NCI-H1417 (cell line): ENCODE measurements at regions not wholly inside any gene's neighbourhood (a gene's known extent, or its start where the extent isn't known, plus 50 kb on each side); places are given as distances from the start of the nearest gene placed in this dataset.
"Not testable (repeated sequence)": the region's sequence is repeated elsewhere in the genome, so short reads cannot be mapped to it uniquely, and the experiment has no call there.

Experiments
- DNase-seq, 3 experiments: peaks; one replicate each; lab custom pipeline; 2025; lab: John Stamatoyannopoulos, UW

DNA sequence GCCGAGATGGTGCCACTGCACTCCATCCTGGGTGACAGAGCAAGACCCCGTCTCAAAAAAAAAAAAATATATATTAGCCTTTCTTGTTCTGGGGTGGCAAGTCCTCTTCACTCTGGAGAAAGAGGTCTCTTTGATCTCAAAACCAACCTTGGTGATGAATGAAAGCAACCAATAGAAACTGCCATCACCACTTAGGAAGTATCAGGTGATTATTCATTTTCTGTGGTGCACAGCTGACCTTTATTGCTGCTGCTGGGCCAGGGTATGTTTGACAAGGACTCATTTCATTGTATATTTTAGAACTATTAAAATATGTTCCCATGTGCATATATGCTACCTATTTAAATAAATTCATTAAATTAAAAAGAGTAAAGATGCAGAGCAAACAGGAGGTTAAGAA lies 76.0 kb upstream of the KIT start:
- peak in 2 of 3 experiments; percentile 72 to 75 for DNase-seq

DNA sequence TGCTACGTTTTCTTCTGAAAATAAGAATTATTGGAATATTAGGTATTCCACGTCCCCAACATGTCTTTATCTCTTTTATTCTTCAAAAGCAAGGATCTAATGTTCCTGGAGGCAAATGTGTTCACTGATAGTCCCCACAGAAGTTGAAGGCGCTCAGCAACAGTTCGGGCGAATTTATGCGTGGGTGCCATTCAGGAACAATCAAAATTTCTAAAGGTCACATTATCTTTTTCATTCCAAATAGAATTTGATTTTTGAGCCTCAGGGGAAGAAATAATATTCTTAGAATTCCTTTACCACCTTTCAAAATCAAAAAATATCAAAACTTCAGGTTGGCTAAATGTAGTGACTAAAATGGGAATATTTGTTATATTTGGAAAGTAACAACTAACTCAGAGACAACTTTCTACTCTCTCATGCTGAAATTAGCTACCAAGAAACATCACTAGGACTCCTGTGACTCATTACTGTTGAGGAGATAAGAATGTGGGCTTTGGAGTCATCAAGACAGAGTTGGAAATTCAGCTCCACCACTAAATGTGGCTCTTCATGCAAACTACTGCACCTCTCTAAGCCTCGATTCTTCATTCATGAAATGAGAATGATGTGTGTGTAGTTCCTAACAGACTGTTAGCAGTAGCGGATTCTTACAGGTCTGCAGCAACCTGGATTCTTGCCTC lies 72.3 kb upstream of the KIT start:
- no peak for DNase-seq

DNA sequence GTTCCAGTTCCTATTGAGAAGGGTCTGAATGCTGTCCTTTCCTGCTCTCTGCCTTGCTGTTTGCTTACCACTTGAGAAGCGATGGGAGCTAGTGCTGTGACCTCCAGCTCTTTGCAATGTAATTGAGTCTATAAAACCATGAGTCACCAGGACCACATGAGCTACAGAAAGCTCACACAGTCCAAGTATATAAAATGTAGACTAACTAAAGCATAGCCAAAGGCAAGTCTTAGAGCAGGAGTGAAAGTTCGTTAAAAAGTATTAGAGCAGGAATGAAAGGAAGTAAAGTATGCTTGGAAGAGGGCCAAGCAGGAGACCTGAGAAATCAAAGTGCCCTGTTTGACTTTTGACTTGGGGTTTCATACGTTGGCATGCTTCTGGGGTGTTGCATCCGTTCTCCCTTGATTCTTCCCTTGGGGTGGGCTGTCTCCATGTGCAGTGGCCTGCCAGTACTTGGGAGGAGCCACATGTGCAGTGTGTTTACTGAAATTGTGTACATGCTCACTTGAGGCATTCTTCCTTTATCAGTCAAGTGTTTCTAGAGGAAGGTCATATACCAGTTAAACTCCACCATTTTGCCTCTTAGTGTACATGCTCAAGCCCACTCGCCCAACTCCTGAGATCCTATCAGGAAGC lies 71.3 kb upstream of the KIT start:
- peak in 2 of 3 experiments; percentile 28 to 48 for DNase-seq

DNA sequence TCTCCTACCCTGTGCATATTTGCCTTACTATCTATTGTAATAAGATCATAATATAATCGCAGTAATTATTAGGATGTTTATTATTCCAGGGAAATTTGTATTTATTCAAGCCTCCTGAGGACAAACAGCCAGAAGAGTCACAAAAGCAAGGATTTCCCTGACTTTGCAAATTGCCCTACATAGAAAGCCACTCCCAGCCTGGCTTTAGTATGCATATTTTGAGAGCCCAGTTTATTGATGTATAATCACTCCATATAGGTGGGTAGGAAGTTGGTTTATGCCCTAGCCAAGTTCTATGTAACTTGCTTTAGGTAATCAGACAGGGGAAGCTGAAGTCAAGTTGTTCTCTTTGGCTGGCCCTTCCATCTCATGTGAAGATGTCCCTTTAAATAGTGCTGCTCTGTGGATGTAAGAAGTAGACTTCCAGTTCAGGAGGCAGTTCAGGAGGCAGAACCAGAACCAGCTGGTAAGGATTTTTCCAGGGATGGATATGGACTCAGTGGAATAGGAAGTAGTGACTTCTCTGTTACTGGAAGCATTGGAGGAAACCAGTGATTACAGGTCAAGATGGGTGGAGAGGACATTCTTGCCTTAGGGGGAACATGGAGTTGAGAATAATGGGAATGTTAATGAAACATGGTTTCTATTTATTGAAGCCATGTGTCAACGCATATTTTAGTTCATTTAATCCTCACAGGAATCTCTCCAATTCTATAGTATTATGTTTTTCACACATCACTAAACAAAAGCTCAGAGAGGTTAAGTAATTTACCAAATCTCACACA lies 70.5 kb upstream of the KIT start:
- no peak for DNase-seq

DNA sequence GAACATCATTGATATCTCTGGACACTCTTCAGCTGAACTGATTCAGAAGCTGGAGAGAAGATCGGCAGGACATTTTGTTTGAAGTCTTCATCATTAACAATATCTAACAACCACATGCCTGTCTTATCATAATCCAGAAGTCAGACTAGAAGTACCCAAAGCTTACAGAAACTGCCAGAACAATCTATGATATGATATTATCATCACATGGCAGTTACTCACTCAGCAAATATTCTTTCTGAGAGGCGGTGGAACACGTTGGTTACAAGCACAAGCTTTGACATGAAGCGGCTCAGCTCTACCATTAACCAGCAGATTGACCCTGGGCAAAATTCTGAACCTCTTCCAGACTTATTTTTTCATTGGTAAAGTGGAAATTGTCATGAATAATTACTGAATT lies 69.4 kb upstream of the KIT start:
- DNase-seq = no peak

DNA sequence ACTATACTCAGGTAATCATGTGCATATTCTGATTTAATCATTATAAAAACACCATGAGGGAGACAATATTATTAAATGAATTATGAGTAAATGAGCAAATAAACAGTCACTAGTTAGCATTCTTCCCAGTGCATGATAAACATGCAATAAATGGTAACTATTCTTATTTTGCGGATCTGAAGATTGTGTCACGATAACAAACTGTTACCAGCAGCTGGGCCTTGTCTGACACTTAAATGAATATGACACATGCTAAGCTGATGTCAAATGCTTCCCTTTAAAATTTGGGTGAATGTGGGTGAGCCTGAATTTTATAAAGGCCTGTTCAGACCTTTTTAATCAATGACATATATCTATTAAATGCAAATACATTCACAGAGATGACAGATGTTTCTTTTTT lies 68.2 kb upstream of the KIT start:
- DNase-seq = no peak

DNA sequence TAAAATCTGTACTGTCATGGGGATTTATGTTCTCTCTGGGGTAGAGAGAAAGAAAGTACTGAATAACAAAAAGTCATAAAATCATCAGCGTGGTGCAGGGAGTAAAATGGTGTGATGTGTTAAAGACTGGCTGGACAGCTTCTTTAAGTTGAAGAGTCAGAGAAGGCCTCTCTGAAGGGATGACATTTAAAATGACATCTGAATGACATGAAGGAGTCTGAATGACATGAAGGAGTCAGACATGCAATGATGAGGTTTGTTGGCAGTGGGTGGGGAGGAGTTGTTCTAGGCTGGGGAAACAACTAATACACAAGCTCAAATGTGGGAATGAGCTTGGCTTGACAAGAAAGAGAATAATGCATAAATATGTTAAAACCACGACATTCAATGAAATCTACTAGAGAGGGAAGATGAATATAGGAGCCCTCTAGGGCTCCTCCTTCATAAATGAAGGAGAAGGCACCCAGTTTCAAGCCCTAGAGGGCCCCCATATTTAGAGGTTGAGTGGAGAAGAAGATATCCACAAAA lies 63.9 kb upstream of the KIT start:
- no peak for DNase-seq

DNA sequence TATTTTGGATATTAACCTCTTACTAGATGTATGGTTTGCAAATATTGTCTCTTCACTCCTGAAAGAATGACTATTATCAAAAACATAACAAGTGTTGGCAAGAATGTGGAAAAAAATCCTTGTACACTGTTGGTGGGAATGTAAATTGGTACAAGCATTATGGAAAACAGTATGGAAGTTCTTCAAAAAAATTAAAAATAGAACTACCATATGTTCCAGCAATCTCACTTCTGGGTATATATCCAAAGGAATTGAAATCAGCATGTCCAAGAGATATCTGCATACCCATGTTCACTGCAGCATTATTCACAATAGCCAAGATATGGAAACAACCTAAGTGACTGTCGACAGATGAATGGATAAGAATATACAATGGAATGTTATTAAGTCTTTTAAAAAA lies 61.6 kb upstream of the KIT start:
- no peak for DNase-seq

DNA sequence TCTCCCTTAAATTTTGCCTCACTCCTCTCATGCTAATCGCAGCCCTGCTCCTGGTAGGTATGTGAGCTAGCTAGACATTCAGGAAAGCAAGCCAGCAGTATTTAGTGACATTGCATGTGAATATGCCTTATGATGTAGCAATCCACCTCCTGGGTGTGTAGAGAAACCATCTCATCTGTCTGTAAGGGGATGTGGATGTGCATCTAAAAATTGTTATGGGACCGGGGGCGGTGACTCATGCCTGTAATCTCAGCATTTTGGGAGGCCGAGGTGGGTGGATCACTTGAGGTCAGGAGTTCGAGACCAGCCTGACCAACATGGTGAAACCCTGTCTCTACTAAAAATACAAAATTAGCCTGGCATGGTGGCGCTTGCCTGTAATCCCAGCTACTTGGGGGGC lies 60.1 kb upstream of the KIT start:
- DNase-seq = not testable (repeated sequence)

DNA sequence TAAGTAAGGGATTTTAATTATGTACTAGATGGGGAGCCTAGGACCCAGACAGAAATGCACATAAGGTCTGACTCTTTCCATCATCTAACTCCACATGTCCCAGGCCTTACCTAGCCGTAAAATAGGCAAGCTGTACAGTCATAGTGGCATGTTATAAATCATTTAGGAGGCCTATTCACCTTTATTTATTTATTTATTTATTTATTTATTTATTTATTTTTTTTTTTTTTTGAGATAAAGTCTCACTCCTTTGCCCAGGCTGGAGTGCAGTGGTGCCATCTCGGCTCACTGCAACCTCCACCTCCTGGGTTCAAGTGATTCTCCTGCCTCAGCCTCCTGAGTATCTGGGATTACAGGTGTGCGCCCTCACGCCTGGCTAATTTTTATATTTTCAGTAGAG lies 55.6 kb upstream of the KIT start:
- not testable (repeated sequence) for DNase-seq

DNA sequence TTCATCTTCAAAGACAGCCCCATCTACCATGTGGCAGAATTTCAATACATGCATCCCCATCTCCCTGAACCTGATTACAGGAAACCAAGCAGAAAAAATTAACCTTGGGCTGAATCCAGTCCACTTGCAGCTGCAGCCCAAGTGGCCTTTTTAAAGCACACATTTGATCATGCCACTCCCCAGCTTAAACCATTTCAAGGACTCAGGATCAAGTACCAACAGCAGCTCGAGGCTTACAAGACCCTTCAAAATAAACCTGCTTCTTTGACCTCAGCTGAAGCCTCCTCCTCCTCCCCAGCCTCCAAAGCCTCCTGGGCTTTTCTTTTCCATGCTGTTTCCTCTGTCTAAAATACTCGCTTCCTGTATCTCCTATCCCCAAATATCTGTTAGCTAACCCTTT lies 50.7 kb upstream of the KIT start:
- peak in 1 of 3 experiments; percentile 63 for DNase-seq

DNA sequence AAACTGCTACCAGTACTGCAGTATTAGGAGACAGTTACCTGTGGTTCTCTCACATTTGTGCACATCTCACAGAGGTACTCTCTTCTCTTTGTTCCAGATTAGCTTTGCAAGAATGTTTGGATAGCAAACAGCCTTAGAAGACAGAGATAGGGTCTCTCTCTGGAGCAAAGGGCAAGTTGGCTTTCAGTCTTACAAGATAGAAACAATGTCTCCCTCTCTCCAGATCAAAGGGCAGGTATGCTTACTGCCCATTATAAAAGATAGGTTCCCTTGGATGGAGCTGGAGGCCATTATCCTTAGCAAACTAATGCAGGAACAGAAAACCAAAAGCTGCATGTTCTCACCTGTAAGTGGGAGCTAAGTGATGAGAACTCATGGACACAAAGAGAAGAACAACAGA lies 50.2 kb upstream of the KIT start:
- no peak for DNase-seq
